ENCODE measurements at regions not wholly inside any gene's neighbourhood (a gene's known extent, or its start where the extent isn't known, plus 50 kb on each side); places are given as distances from the start of the nearest gene placed in this dataset.
"Not testable (repeated sequence)": the region's sequence is repeated elsewhere in the genome, so short reads cannot be mapped to it uniquely, and the experiment has no call there.

- H3K27ac Mint-ChIP-seq; H3K4me1 Mint-ChIP-seq (ENCODE audit: low read depth); H3K27me3 Mint-ChIP-seq (ENCODE audit: insufficient read depth); H3K4me3 Mint-ChIP-seq; intact Hi-C loops (cut with micrococcal nuclease); H3K9me3 Mint-ChIP-seq; DNase-seq (ENCODE audit: low spot score); H3K36me3 Mint-ChIP-seq (ENCODE audit: low read depth): not testable (repeated sequence)
Observed at GRCh38 chr9:40196165-40196714, 840.8 kb downstream of the SPATA31A1 start.

- H3K9me3 Mint-ChIP-seq; DNase-seq (ENCODE audit: low spot score); H3K36me3 Mint-ChIP-seq (ENCODE audit: low read depth); H3K27ac Mint-ChIP-seq; H3K4me3 Mint-ChIP-seq; intact Hi-C loops (cut with micrococcal nuclease); H3K4me1 Mint-ChIP-seq (ENCODE audit: low read depth); H3K27me3 Mint-ChIP-seq (ENCODE audit: insufficient read depth): not testable (repeated sequence)
Observed at GRCh38 chr9:40196803-40197202, 841.3 kb downstream of the SPATA31A1 start.

GRCh38 chr9:40221596-40222233 lies 866.2 kb downstream of the SPATA31A1 start:
- H3K27ac Mint-ChIP-seq; intact Hi-C loops (cut with micrococcal nuclease); H3K27me3 Mint-ChIP-seq (ENCODE audit: insufficient read depth); DNase-seq (ENCODE audit: low spot score); H3K36me3 Mint-ChIP-seq (ENCODE audit: low read depth); H3K9me3 Mint-ChIP-seq; H3K4me3 Mint-ChIP-seq; H3K4me1 Mint-ChIP-seq (ENCODE audit: low read depth): not testable (repeated sequence)

- intact Hi-C loops (cut with micrococcal nuclease); H3K27me3 Mint-ChIP-seq (ENCODE audit: insufficient read depth); DNase-seq (ENCODE audit: low spot score); H3K27ac Mint-ChIP-seq; H3K36me3 Mint-ChIP-seq (ENCODE audit: low read depth); H3K9me3 Mint-ChIP-seq; H3K4me1 Mint-ChIP-seq (ENCODE audit: low read depth); H3K4me3 Mint-ChIP-seq: not testable (repeated sequence)
Observed at GRCh38 chr9:40222617-40223200, 867.2 kb downstream of the SPATA31A1 start.

- DNase-seq (ENCODE audit: low spot score); H3K9me3 Mint-ChIP-seq; H3K4me3 Mint-ChIP-seq; H3K4me1 Mint-ChIP-seq (ENCODE audit: low read depth); H3K27me3 Mint-ChIP-seq (ENCODE audit: insufficient read depth); H3K36me3 Mint-ChIP-seq (ENCODE audit: low read depth); H3K27ac Mint-ChIP-seq; intact Hi-C loops (cut with micrococcal nuclease): not testable (repeated sequence)
Observed at GRCh38 chr9:40223353-40223752, 867.9 kb downstream of the SPATA31A1 start.

Data from activated T-helper 1 cell treated with anti-CD3 and anti-CD28 coated beads, Interleukin-12 subunit alpha, Interleukin-12 subunit beta, Interleukin-2, Interleukin-4 antibody, amounts not matched to agents 30 ng/mL and 10 ng/mL and 1 ng/mL, durations not matched to agents 14 hours and 24 hours and 36 hours (primary cell).